SHP77 (cell line): ENCODE measurements at regions not wholly inside any gene's neighbourhood (a gene's known extent, or its start where the extent isn't known, plus 50 kb on each side); places are given as distances from the start of the nearest gene placed in this dataset.
"Not testable (repeated sequence)": the region's sequence is repeated elsewhere in the genome, so short reads cannot be mapped to it uniquely, and the experiment has no call there.

Source experiments
- DNase-seq, 2 experiments: peaks; one replicate each; lab custom pipeline; 2025; lab: John Stamatoyannopoulos, UW

DNA sequence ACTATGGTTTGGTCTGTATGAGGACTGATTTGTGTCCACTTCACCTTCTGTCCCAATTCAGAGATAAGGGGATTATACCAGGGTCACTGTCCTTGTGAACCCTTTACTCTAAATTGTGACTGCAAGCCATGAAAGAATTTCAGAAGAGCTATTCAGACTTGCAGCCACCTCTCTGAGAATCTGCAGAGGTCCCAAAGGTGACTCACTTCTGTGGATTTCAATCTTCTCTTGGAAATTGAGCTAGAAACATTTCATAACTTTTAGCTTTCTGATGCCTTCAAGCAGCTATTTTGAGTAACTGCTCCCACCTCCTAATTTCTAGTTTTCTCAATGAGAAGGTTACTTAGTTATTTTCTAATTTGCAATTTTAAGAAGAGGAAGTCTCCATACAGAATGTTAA lies 1242.4 kb upstream of the ACVR2A start:
- DNase-seq: no peak

DNA sequence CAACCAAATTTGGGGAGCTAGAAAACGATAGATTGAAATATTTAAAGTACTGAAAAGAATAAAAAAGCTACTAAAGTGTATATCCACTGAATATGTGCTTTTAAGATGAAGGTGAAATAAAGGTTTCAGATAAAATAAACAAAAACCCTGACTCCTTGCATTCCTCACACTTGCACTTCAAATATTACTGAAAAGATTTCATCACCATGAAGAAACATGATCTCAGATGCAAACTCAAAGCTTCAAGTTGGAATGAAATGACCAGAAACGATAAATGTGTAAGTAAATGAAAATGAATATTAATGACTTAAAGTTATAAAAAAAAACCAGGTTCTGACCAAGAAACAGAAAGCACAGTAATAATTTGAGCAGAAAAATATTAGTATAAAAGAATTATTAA lies 1246.0 kb upstream of the ACVR2A start:
- no peak for DNase-seq

DNA sequence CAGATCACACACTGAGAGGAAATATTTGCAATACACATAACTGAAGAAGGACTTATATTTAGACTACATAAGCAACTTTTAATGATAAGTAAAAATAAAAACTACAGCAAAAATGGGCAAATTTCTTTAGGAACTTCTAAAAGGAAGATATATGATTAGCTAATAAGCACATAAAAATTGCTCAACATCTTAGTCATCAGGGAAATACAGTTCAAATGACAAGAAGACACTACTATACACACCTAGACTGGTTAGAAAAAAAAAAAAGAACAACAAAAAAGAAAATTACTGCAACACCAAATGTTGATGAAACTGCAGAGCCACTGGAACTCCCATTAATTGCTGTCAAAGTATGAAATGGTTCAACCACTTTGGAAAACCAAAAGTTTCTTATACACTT lies 1247.5 kb upstream of the ACVR2A start:
- DNase-seq: no peak

DNA sequence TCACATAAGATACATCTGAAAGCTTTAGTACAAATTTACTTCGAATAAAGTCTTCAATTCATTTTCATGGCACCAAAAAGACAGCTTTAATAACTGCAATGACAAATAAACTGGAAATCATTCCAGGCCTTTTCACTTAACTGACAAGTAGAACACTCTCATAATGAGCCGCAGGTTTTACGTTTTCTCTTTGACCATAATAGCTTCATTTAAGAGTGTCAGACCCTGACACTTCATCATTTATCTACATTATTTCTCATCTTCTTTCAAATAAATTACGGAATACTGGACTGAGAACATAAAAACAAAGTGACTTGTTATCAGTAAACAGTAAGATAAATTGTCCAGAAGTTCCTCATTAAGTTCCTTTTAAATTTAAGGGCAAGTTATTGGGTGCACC lies 1252.9 kb upstream of the ACVR2A start:
- DNase-seq: no peak

DNA sequence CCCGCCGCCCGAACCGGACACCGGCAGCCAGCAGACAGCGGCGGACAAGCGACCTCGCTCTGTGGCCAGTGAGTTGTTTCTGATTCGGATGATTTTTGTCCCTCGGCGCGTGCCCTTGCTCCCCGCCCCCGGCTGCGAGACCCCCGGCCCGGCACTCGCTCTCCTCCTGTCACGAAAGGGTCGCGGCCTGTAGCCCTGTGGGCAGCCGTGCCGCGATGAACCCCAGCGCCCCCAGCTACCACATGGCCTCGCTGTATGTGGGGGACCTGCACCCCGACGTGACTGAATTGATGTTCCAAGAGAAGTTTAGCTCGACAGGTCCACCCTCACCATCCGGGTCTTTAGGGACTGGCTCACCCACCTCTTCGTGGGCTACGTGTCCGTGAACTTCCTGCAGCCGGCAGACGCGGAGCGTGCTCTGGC lies 1257.5 kb upstream of the ACVR2A start:
- DNase-seq: no peak

DNA sequence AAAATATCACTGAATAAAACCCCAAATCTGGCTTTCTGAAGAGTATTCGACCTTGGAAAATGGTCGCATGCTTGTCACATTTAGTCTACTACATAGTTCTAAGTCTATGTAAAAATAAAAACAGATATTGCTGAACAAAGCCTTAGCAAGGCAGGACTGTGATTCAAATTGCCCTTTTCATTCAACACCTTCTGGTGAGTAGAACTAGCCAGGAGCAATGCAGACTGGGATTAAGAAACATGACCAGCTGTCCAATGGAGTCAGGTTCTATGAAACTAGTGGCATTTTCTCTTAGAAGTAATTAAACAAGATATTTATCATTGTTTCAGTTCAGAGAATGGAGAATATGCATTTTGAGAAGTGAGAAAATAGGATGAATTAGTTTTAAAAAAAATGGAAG lies 1260.5 kb upstream of the ACVR2A start:
- no peak for DNase-seq

DNA sequence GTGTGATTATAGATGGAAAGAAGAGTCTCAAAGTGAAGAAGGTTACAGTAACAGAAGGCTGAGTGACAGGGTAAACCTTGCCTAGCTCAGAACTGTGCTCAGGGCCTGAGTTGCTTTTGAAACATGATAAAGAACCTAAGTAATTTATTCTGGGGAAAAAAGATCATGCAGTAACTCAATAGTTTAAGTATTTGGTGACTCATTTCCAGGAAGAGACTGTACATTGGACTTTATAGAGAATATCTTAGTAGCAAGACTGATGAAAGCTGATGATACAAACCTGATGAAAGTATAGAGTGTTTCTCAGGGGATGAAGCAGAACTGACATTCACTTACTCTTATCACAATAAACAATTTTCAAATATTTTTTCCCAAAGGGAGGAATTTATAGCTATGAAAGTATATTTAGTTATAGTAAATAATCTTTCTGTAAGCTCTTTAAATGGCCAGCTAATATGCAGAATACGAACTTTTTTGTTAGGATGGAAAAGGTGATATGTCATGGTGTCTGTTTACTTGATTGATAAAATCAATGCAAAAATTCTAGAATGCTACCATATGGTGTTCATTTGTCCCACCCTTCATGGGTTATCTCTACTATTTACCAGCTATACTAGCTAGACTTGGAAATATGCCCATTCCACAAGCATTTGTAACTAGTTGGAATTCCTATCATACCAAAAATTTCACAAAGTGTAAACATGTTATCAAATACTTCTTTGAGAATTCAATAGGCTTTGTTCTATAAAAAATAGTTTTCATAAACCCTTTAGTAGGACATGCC lies 1265.5 kb upstream of the ACVR2A start:
- DNase-seq: no peak

DNA sequence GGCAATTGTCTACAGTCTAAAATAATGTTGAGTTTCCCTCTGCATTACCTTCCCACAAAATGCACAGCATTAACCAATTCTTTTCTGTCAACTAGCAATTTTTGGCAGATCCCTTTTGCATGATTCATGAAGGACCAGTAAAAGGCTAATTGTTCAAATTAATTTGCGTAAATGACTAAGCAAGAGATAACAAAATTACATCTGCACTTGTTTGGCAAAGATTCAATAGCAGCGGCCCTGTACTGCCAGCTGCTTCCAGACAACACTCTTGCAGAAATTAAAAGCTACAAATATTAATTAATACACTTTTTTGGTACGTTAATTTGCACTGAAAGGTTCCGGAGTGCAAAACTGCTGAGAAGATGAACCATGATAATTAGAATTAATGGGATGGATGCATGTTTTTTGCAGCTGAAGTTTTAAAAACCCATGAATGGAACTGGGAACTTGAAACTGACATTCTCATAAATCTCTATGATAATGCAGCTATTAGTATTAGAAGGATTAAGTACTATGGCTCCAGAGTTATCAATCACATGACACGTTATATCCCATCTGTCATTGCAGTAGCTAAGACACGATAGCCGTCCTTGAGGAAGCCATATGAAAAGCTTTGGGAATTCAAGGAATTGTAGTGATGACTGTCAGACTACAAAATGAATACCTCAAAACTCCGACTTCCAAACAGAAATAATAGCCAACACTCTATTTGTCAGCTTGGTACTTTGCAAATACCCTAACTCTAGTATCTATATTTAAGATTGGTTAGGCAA lies 1268.3 kb upstream of the ACVR2A start:
- DNase-seq: no peak

DNA sequence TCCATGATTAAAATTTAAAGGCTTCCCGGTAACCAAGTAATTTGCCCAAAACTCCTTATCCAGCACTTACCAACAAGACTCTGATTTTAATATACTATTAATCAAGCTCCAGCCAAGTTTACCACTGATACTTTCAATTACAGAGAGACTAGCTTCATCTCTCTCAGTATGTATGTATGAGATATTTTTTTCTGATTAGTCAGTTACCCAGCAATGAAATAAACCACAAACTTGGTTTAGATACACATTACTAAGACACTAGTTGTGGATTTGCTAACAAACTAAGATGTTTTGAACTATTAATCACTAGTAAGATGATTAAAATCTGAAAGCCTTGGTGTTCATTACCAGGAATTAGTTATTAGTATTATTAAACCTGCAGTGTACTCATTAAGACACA lies 1272.2 kb upstream of the ACVR2A start:
- DNase-seq: no peak

DNA sequence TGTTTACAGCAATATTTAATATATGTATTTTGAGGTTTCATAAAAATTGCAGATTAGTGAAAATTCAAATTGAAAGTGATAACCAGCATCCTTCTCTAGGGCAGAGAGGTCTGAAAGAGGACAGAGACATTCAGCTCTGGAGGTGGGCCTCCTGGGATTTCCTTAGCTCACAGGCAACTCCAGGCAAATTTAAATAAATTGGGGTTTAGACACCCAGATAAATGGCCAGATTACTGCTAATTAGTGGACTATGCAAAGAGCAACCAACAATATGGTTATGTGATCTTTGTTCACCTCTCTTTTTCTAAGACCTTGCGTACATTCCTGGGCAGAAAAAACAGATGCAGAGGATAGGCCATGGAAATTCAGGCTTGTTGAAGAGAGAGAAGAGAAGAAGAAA lies 1282.8 kb upstream of the ACVR2A start:
- DNase-seq: no peak

DNA sequence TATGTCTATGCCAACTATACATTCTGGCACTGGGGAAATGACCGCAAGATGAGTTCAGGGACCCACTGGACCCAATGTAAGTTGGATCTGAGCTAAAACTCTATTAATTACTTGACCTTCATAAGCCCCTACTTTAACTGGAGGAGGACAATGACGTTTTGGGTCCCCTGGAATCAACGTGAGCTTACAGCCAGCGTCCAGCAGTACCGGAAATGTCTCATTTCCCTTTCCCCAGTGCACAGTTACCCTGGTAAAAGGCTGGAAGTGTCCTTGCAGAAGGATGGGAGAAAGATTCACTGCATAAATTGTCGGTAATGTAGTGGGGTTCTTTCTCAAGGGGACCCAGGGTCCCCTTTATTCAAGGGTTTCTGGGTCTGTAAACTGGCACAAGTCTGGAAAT lies 1297.6 kb upstream of the ACVR2A start:
- no peak for DNase-seq

DNA sequence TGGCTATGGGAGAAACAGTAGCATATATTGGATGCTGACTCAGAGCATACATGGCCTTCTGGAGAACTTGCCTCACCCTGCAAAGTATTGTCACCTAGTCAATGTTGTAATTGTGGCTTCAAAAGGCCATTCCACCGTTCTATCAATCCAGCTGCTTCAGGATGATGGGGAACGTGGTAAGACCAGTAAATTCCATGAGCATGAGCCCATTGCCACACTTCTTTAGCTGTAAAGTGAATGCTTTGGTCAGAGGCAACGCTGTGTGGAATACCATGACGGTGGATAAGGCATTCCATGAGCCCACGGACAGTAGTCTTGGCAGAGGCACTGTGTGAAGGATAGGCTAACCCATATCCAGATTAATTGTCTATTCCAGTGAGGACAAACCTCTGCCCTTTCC lies 1300.1 kb upstream of the ACVR2A start:
- no peak for DNase-seq

DNA sequence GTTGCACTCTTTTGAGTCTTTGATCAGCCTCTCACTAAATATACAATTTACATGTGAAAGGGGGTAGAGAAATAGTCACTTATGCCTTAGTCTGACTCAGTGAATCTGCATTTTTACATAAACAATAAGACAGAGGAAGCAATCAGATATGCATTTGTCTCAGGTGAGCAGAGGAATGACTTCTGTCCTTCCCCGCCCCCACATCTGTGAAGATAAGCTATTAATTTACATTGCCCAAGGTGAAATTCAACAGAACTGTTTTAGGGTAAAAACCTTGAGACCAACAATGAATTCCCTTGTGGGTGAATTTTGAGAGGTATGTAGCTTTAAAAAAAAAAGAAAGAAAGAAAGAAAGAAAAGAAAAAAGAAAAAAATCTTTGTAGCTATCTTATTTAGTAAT lies 1302.9 kb upstream of the ACVR2A start:
- no peak for DNase-seq

DNA sequence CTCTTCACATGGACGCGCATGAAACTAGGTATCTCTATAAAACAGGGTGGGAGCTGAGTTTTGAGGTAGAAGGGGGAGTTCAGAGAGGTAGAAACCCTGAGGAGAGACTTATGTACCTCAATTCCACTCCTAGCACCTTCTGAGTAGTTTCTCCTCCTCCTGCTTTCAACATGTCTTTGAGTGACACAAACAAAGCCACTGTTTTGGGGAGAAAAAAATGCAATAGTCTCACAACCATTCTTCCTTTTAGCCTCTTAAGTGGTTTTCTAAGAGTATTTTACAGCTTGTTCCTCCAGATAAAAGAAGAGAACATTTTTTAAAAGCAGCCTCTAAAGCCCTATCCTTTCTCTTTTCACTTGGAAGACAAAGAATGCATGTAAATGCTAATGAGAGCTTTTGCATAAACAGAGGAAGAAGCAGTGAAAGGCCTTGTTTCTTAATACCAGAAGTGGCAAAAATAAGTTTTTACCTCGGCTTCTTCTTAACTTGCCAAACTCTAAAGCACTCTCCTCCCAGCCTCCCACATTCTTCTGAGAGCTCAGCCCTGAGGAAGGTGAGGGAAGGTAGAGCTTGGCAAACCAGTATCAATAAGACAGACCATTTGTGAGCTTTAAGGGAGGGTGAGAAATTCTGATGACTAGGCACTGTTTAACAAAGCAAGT lies 1304.4 kb upstream of the ACVR2A start:
- DNase-seq: no peak

DNA sequence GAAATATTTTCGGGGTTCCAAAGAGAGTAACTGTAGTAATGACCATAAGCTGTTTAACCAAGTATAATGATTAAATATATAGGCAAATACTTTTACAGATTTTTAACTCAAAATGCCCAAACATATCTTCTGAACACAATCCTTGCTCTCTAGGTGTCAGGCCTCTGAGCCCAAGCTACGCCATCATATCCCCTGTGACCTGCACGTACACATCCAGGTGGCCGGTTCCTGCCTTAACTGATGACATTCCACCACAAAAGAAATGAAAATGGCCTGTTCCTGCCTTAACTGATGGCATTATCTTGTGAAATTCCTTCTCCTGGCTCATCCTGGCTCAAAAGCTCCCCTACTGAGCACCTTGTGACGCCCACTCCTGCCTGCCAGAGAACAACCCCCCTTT lies 1305.1 kb upstream of the ACVR2A start:
- DNase-seq: not testable (repeated sequence)

DNA sequence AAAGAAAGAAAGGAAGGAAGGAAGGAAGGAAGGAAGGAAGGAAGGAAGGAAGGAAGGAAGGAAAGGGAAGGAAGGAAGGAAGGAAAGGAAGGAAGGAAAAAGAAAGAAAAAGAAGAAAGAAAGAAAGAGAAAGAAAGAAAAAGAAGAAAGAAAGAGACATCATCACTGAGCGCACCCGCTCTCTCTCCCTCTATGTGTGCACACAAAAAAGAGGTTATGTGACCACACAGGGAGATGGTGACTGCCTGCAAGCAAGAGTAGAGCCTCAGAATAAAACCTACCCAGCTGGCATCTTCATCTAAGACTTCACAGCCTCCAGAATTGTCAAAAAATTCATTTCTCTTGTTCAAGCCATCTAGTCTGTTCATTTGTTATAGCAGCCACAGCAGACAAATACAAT lies 1307.4 kb upstream of the ACVR2A start:
- no peak for DNase-seq

DNA sequence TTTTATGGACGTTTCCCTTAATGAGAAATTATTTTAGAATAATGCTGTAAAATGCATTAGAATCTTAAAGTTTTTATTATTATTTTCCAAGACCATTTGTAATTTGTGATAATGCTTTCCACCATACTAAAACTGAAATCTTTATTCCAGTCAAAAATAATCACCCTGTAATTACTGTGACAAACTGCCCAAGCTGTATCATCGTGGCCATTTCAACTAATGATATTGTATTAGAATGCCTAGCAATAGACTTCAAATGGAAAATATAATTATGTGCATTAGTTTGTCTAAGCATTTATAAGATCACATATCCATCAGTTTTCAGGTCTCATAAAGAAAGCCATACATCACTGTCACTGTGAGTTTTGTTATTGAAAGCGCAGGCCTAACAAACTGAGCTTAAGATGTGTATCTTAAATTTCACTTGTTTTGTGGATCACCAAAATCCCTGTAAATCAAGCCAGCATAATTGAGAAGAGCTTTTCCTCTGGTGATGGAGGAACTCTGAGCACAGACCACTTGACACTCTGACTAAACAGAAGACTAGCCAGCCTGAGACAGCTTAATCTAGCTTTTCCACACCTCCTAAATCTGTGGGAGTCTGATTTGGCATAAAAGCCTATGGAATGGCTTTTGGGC lies 1312.2 kb upstream of the ACVR2A start:
- DNase-seq: no peak

DNA sequence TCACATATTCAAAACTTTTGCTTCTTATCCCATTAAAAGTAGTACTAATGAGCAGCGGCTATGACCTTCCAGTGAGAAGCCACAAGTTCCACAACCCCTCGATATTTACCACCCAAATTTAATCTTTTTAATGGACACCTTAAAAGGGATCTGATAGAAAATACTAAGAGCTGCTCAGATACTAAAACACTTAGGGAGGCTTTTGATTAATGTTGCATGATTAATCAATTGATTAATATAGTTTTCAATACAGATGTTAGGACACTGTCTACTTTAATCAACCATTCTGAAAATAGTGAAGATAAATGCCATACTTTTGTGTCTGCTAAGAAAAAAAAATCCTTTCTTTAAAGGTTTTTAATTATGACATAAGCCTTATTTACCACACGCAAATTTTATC lies 1312.8 kb upstream of the ACVR2A start:
- DNase-seq: no peak

DNA sequence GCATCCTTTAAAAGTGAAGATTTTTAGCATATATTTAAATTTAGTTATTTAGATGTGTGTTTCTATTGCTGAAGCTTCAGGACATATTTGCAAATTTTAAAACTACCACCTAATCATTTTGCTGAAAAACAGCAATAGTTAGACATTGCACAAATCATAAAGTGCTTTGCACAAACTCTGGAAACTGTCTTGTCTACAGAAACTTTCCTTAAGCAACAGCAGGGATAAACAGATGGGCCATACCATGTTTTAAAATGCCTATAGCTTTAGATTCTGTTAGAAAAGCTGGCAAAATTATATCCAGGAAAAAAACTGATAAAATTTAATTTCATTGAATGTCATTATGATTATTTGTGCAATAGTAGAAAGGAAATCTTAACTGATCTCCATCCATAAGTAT lies 1313.9 kb upstream of the ACVR2A start:
- DNase-seq: no peak

DNA sequence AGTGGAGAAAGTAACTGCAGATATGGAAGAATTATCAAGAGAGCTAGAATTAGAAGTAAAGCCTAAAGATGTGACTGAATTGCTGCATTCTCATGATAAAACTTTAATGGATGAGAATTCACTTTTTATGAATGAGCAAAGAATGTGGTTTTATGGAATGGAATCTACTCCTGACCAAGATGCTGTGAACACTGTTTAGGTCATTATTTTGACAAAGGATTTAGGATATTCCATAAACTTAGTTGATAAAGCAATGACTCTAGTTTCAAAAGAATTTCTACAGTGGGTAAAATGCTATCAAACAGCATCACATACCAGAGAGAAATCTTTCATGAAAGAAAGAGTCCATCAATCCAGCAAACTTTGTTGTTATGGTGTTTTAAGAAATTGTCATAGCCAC lies 1317.7 kb upstream of the ACVR2A start:
- DNase-seq: no peak

DNA sequence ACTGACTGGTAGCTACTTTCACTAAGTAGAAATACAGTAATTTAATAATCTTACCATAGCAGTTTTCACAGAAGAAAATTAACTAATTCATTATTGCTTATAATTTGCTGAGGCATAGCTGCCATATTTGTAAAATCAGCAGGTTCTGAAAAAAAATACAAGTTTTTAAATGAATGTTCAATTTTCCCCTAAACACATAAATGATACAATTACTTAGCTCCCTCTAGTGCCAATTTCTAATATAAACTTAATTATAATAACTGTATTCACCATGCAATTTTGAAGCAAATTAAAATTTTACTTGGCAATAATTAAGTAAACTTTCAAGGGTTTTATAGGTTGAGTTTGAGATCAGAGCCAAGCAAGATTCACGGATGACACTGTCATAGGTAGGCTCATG lies 1321.6 kb upstream of the ACVR2A start:
- DNase-seq: no peak

DNA sequence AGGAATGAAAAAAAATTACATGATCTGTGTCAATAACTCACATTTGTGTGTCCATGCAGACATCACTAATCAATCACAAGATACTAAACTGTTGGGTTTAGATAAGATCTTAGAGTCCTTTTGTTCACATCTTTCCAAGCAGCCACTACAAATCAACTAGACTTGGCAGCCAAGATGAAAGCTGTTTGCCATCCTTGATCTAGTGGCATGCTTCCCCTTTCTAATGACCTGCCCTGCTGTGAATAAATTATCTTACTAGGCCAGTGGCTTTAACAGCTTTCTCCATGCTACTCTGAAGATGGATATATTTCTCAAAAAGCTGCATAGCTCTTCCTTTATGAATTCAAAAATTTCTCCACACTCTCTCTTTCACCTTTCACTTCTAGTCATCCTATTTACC lies 1338.0 kb upstream of the ACVR2A start:
- DNase-seq: no peak

DNA sequence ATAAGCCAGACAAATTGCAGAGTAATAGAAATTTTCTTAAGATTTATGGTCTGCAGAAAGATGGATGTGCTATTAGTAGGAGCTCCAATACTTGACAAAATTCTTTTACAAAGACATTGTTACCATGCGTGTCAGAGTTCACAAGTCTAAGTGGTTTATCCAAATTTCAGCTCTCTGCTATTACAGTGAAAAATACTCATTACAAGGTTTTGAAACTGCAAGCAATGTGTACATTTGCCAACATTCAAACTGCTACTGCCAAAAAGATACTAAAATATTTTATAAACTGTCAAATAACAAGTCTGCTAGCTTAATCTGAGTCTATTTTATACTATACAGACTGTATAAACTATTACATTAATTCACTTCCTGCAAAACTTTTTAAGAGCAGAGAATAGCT lies 1341.5 kb upstream of the ACVR2A start:
- DNase-seq: no peak
